Heart right ventricle (tissue), 16 donors: ENCODE measurements at regions not wholly inside any gene's neighbourhood (a gene's known extent, or its start where the extent isn't known, plus 50 kb on each side); places are given as distances from the start of the nearest gene placed in this dataset.

Experiments
- ATAC-seq, 8 donors: fragments of 200-7000 bp; cut with Tn5 transposase; one replicate each; pipeline ENCODE4 v1.9.1; 2020; ENCODE audit warnings: mild to moderate bottlenecking in 8 of 8, moderate library complexity in 8 of 8, moderate number of reproducible peaks in 1 of 8
- DNase-seq, 2 donors: peaks; one replicate each; pipeline ENCODE4 v3.0.0-alpha.2; 2020
- H3K27ac ChIP-seq, 10 donors: fragments of 200-600 bp; sonication (generic) in 2 of 10; one replicate each; pipeline versions ENCODE4 v1.5.0 to v1.8.0; 2020 to 2022; ENCODE audit warnings: mild to moderate bottlenecking in 3 of 10
- H3K27me3 ChIP-seq, 7 donors: fragments of 200-600 bp; one replicate each; pipeline ENCODE4 v1.8.0; 2021 to 2022; ENCODE audit warnings: mild to moderate bottlenecking in 2 of 7
- H3K36me3 ChIP-seq, 9 donors: fragments of 200-600 bp; sonication (generic) in 1 of 9; one replicate each; pipeline versions ENCODE4 v1.5.0 to v1.8.0; 2020 to 2022; ENCODE audit warnings: mild to moderate bottlenecking in 2 of 9
- H3K4me1 ChIP-seq, 9 donors: fragments of 200-600 bp; sonication (generic) in 1 of 9; one replicate each; pipeline versions ENCODE4 v1.5.0 to v1.8.0; 2020 to 2022; ENCODE audit warnings: mild to moderate bottlenecking in 4 of 9
- H3K4me3 ChIP-seq, 10 donors: fragments of 200-600 bp; sonication (generic) in 2 of 10; one replicate each; pipeline versions ENCODE4 v1.5.0 to v1.8.0; 2020 to 2022; ENCODE audit warnings: mild to moderate bottlenecking in 7 of 10, moderate library complexity in 2 of 10
- H3K9me3 ChIP-seq, 11 donors: fragments of 200-600 bp in 10 of 11; sonication (generic) in 2 of 11; one replicate each; pipeline versions ENCODE4 v1.5.0 to v1.8.0; 2013 to 2022; ENCODE audit warnings: mild to moderate bottlenecking in 2 of 11, control low read depth in 1 of 11, moderate library complexity in 1 of 11
- WGBS, 2 donors: extraction: QIAGEN DNeasy Blood & Tissue Kit; methylation state at CpG; one replicate each; pipeline ENCODE4 v1.1.7; 2013; ENCODE audit warnings: inconsistent platforms in 1 of 2; 5-methylcytosine and 5-hydroxymethylcytosine counted together
- intact Hi-C, 10 donors: fragments of 100-400 bp; cut with DNase I; formaldehyde crosslinking; loops; one replicate each; pipeline versions ENCODE4 v1.11.1 to v1.14.2; 2022
- TF ChIP-seq, protein P1 (sequence below), 9 donors: fragments of 200-600 bp; sonication (generic) in 2 of 9; IDR thresholded peaks; one replicate each; pipeline versions ENCODE4 v1.5.0 to v1.8.0; 2021 to 2022; ENCODE audit warnings: antibody characterized with exemption in 9 of 9, mild to moderate bottlenecking in 5 of 9, moderate library complexity in 1 of 9
- donor health status: Arrhythmogenic right ventricular cardiomyopathy.
- donor health status: ischemic (EF 13 %, LVEDD 7.1; RV severe dilation, severe dysfunction).
- donor health status: healthy with polysubstance abuse.
- donor health status: DM: no; HTN: yes; CAD: no.
- donor health status: DM: no; HTN: no; CAD: no.
- donor health status: ischemic (EF 25% LVEDD 6.9; RV normal size, moderate dysfunction).
- donor health status: ischemic (EF 25% LVEDD 5.7; RV mildly dilated, moderate dysfunction).
- donor health status: healthy.
- donor health status: DM: yes; HTN: yes; CAD: no.
- donor health status: Ischemic cardiomyopathy.
- donor health status: ischemic (EF 35%, LVEDD 5.7; RV mildly dilated, moderate dysfunction).
- donor health status: nonischemic (EF 11% LVEDD 7.7; RV severe dilation, severe dysfunction).
- donor health status: DM: yes; HTN: yes; CAD: no.
- donor health status: PGD.
- donor health status: ischemic (EF 29% LVEDD 5.4; RV normal size, mild dysfunction).
- donor health status: nonischemic (EF 23%, LVEDD 6.1; RV moderate dilation, normal function).

DNA sequence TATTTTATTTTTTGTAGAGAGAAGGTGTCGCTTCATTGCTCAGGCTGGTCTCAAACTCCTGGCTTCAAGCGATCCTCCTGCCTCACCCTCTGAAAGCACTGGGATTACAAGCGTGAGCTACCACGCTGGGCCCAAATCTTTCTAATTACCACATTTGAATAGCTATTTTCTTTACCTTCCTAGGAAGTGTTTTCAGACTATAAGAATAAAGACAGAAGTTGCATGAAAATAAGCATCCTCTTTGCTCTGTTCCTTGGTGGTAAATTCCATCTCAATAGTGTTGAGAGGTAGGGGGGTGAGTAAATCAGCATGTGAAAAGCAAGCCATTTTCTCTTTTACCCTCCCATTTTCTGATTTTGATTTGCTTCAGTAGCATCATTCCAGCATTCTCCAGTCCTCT, 122.4 kb downstream of the LARP7 start:
- no peaks in the 10 kb centered on the region for H3K9me3 ChIP-seq
- intact Hi-C loops: no loop called here
- 79 to 80% methylated on average over 4 of the region's 4 CpGs for WGBS, 2 donors
- DNase-seq (no peak), ATAC-seq (no peak)
- H3K36me3 ChIP-seq: no peaks in the 10 kb centered on the region
- H3K4me1 ChIP-seq: peaks cover 0 to 8% (median 0%) of the 10 kb centered on the region in 9 donors
- H3K27me3 ChIP-seq: no peaks in the 10 kb centered on the region
- TF ChIP-seq, protein P1, sequence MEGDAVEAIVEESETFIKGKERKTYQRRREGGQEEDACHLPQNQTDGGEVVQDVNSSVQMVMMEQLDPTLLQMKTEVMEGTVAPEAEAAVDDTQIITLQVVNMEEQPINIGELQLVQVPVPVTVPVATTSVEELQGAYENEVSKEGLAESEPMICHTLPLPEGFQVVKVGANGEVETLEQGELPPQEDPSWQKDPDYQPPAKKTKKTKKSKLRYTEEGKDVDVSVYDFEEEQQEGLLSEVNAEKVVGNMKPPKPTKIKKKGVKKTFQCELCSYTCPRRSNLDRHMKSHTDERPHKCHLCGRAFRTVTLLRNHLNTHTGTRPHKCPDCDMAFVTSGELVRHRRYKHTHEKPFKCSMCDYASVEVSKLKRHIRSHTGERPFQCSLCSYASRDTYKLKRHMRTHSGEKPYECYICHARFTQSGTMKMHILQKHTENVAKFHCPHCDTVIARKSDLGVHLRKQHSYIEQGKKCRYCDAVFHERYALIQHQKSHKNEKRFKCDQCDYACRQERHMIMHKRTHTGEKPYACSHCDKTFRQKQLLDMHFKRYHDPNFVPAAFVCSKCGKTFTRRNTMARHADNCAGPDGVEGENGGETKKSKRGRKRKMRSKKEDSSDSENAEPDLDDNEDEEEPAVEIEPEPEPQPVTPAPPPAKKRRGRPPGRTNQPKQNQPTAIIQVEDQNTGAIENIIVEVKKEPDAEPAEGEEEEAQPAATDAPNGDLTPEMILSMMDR (IDR thresholded peaks at IDR 0.05): no peak
- no peak overlapping the region for H3K27ac ChIP-seq
- no peak overlapping the region for H3K4me3 ChIP-seq

DNA sequence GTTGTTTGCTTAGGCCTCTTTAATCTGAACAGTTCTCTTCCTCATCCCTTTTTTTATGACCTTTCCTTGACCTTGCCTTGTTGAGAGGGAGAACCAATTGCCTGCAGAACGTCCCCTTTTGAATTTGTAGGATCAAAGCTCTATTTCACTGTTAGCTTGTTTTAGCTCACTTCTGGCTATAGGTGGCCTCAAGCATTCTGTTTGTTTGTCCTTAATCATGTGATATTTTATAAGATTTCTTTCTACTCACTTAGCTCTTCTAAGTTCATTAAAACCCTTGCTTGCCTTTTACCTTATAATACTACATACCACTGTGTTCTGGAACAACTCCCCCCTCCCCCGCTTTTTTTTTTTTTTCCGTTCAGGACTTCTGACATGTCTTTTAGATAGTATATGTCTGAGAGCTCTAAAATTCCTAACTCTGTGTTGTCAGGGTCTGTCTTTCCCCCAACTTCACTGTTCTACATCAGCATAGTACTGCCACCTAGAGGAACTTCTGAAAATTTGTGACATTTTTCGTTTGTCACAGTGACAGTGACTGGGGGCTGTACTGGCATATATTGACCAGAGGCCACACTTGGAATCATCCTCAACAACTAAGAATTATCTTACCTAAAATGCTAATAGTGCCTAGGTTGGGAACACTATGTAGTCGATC, 128.5 kb downstream of the LARP7 start:
- ATAC-seq (peak in 6 of 8 donors; percentile 22 to 66 (median 45)), DNase-seq (no peak)
- Histone ChIP-seq H3K27ac (peak overlapping the region in 1 of 10 donors; percentile 10), H3K9me3 (no peaks in the 10 kb centered on the region), H3K36me3 (no peaks in the 10 kb centered on the region), H3K27me3 (no peaks in the 10 kb centered on the region), H3K4me3 (no peak overlapping the region), H3K4me1 (peaks cover 0 to 8% (median 0%) of the 10 kb centered on the region in 9 donors)
- intact Hi-C loops: loop anchor here in 8 of 10 donors (1.0 to 10.0 kb wide), 8 partner anchors 128 to 441 kb away; partner anchors contain the start of genes LARP7 (in 4 of the 8) and ZGRF1 (in 4 of the 8)
- 10 to 14% methylated on average over 5 of the region's 5 CpGs for WGBS, 2 donors
- TF ChIP-seq, protein P1 (IDR thresholded peaks at IDR 0.05): peak; percentile 14 to 58 (median 47)

DNA sequence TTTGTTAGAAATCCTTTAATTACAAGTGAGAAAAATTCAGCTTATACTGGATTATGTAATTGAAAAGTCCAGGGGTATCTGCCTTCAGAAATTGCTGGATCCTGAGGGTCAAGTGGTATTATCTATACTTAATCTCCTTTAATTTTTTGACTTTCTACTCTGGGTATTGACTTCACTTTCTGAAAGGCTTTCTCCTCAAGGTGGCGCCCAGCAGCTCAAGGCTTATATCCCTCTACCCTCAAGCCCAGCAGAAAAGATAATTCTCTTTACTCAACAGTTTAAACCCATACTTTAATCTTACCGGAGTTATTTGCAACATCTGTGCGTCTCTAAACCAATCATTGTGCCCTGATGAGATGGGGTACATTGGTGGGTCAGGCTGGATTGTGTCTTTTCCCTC, 129.5 kb downstream of the LARP7 start:
- Histone ChIP-seq H3K27ac (no peak overlapping the region), H3K4me3 (no peak overlapping the region), H3K4me1 (peaks cover 0 to 8% (median 0%) of the 10 kb centered on the region in 9 donors), H3K9me3 (no peaks in the 10 kb centered on the region), H3K36me3 (no peaks in the 10 kb centered on the region), H3K27me3 (no peaks in the 10 kb centered on the region)
- ATAC-seq (peak in 1 of 8 donors; percentile 25), DNase-seq (no peak)
- TF ChIP-seq, protein P1 (IDR thresholded peaks at IDR 0.05): peak in 5 of 9 donors; percentile 26 to 41 (median 33)
- intact Hi-C loops: loop anchor here in 8 of 10 donors (2.0 to 10.0 kb wide), 7 partner anchors 129 to 442 kb away; partner anchors contain the start of genes LARP7 (in 2 of the 8) and ZGRF1 (in 2 of the 8)
- WGBS, 2 donors: 52 to 61% methylated on average over 3 of the region's 3 CpGs

DNA sequence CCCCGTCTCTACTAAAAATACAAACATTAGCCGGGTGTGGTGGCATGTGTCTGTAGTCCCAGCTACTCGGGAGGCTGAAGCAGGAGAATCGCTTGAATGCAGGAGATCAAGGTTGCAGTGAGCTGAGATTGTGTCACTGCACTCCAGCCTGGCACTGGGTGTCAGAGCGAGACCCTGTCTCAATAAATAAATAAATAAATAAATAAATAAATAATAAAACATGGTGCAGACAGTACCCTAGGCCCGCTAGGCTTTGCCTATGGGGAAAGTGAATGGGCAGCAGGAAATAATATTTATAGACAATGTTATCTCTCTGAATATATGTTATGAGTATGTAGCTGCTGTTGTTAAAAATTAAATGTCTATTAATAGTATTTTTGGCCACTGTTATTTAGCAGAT, 130.4 kb downstream of the LARP7 start:
- H3K27ac ChIP-seq: no peak overlapping the region
- no peaks in the 10 kb centered on the region for H3K27me3 ChIP-seq
- intact Hi-C loops: loop anchor here in 8 of 10 donors (2.0 to 10.0 kb wide), 7 partner anchors 130 to 443 kb away; partner anchors contain the start of genes LARP7 (in 2 of the 8) and ZGRF1 (in 2 of the 8)
- no peaks in the 10 kb centered on the region for H3K36me3 ChIP-seq
- WGBS, 2 donors: 86 to 87% methylated on average over 6 of the region's 6 CpGs
- no peak for DNase-seq
- no peak overlapping the region for H3K4me3 ChIP-seq
- TF ChIP-seq, protein P1 (IDR thresholded peaks at IDR 0.05): no peak
- H3K9me3 ChIP-seq: no peaks in the 10 kb centered on the region
- ATAC-seq: no peak
- H3K4me1 ChIP-seq: peaks cover 0 to 10% (median 0%) of the 10 kb centered on the region in 9 donors
